ENCODE measurements at regions not wholly inside any gene's neighbourhood (a gene's known extent, or its start where the extent isn't known, plus 50 kb on each side); places are given as distances from the start of the nearest gene placed in this dataset.

DNA sequence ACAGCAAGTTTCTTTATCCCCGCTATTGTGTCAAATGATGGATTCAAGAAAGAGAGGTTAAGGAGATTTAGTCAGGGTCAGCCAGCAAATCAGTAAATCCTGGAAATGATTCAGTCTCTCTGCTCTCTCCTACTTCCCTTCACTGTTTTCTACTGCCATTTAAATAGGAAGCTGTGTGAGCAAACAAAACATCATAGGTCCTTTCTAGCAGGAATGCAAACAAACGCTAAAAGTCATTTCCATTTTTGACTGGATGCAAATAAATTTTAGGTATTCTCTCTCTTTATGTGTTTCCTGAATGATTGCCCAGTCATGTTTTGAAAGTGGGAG is 299.4 kb upstream of the RORA start:
- H3K27ac ChIP-seq (ENCODE audit: low read length): no peak overlapping the region
- no peak overlapping the region for H2AFZ ChIP-seq (ENCODE audit: low read length)
- H3K27me3 ChIP-seq (ENCODE audit: low read length): no peaks in the 10 kb centered on the region
- H3K9ac ChIP-seq (ENCODE audit: low read length): no peak overlapping the region
- H3K36me3 ChIP-seq (ENCODE audit: insufficient read depth, low read length): no peaks in the 10 kb centered on the region
- no peak for DNase-seq
- no peaks in the 10 kb centered on the region for H3K9me3 ChIP-seq (ENCODE audit: low read length)
- H3K4me3 ChIP-seq (ENCODE audit: low read length): no peak overlapping the region
- no peaks in the 10 kb centered on the region for H3K9me2 ChIP-seq (replicated peaks; ENCODE audit: insufficient read depth, low read length)
- no peaks in the 10 kb centered on the region for H3K4me1 ChIP-seq (ENCODE audit: low read length)
- no peaks in the 10 kb centered on the region for H3K79me2 ChIP-seq (ENCODE audit: low read length)
- H4K20me1 ChIP-seq (ENCODE audit: insufficient read depth, low read depth, low read length): no peaks in the 10 kb centered on the region
- H3K4me2 ChIP-seq (ENCODE audit: low read depth, low read length, poor library complexity, severe bottlenecking): no peak overlapping the region

DNA sequence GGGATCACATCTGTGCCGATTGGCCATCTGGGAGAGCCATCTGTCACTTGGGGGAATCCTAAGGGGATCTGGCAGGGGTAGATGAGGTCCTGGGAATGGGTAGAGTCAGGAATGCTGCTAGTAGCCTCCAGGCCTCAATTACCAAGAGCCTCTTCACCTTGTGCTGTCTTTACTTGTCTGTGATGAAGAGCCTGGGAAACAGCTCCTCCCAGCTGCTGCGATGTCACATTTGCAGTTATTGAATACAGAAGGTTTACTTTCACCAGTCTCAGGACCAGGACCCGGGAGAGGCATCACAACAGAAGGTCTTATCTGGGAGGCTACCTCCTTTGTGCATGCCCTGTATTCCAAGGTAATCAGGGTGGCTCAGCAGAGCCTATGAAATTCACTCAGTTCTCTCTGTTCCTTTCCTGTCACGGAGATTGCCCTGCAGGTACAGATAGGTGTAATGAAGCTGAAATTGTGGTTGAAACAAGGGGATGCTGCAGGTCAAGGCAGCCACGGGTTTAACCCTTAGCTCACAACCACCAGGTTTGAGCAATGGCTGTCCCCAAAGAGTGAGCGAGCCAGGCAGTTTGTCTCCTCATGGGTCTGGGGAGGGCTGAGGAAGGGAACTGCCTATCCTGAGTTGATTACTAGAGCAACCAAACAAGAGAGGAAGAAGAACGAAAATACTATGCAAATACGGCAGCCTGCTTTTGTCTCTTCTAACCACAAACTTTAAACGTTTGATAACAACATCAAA is 298.9 kb upstream of the RORA start:
- Histone ChIP-seq H3K27me3 (ENCODE audit: low read length) (no peaks in the 10 kb centered on the region), H3K36me3 (ENCODE audit: insufficient read depth, low read length) (no peaks in the 10 kb centered on the region), H3K79me2 (ENCODE audit: low read length) (no peaks in the 10 kb centered on the region), H3K4me1 (ENCODE audit: low read length) (no peaks in the 10 kb centered on the region), H3K27ac (ENCODE audit: low read length) (no peak overlapping the region), H3K9me3 (ENCODE audit: low read length) (no peaks in the 10 kb centered on the region), H3K9ac (ENCODE audit: low read length) (no peak overlapping the region), H3K4me2 (ENCODE audit: low read depth, low read length, poor library complexity, severe bottlenecking) (no peak overlapping the region), H4K20me1 (ENCODE audit: insufficient read depth, low read depth, low read length) (no peaks in the 10 kb centered on the region), H3K4me3 (ENCODE audit: low read length) (no peak overlapping the region), H2AFZ (ENCODE audit: low read length) (no peak overlapping the region), H3K9me2 (replicated peaks; ENCODE audit: insufficient read depth, low read length) (no peaks in the 10 kb centered on the region)
- no peak for DNase-seq

DNA sequence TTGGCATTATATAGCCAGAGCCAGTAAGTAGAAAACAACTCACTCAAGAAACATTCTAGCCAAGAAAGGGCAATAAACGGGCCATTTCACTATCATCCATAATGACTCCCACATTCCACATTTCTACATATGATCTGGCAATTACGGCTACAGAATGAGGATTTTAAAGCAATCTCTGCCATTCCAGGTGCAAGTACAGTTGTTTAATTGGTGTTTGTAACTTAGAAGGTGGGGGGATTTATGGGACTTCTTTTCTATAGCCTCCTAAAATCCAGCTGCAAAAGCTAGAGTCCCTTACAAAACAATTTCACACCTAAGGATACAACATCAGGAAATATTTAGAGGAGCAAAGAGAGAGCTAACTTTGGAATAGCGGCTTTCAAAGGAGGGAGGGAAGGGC is 295.4 kb upstream of the RORA start:
- no peaks in the 10 kb centered on the region for H3K36me3 ChIP-seq (ENCODE audit: insufficient read depth, low read length)
- H3K79me2 ChIP-seq (ENCODE audit: low read length): no peaks in the 10 kb centered on the region
- H3K27ac ChIP-seq (ENCODE audit: low read length): no peak overlapping the region
- H3K27me3 ChIP-seq (ENCODE audit: low read length): no peaks in the 10 kb centered on the region
- no peaks in the 10 kb centered on the region for H3K4me1 ChIP-seq (ENCODE audit: low read length)
- H3K9me3 ChIP-seq (ENCODE audit: low read length): no peaks in the 10 kb centered on the region
- no peak overlapping the region for H3K4me3 ChIP-seq (ENCODE audit: low read length)
- no peaks in the 10 kb centered on the region for H4K20me1 ChIP-seq (ENCODE audit: insufficient read depth, low read depth, low read length)
- no peak for DNase-seq
- H3K4me2 ChIP-seq (ENCODE audit: low read depth, low read length, poor library complexity, severe bottlenecking): no peak overlapping the region
- H3K9me2 ChIP-seq (replicated peaks; ENCODE audit: insufficient read depth, low read length): no peaks in the 10 kb centered on the region
- H3K9ac ChIP-seq (ENCODE audit: low read length): no peak overlapping the region
- H2AFZ ChIP-seq (ENCODE audit: low read length): no peak overlapping the region

DNA sequence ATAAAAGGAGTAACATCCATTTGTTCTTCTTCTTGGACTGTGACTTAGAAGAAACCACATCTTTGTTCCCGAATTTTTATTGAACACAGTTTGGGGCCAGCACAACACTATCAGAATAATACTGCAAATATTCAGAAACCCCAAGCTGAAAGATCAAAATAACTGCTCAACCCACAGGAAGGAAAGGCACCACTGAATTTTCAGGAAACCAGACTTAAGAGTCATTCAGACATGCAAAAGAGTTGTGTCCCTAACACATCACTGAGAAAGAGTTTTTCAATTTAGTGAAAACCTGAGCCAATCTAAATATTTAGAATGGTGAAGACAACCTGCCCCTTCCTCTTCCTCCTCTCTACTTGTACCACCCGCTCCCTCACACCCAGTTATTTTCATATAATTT is 295.0 kb upstream of the RORA start:
- no peak for DNase-seq
- Histone ChIP-seq H3K36me3 (ENCODE audit: insufficient read depth, low read length) (no peaks in the 10 kb centered on the region), H3K4me1 (ENCODE audit: low read length) (no peaks in the 10 kb centered on the region), H3K4me2 (ENCODE audit: low read depth, low read length, poor library complexity, severe bottlenecking) (no peak overlapping the region), H3K27ac (ENCODE audit: low read length) (no peak overlapping the region), H3K9ac (ENCODE audit: low read length) (no peak overlapping the region), H4K20me1 (ENCODE audit: insufficient read depth, low read depth, low read length) (no peaks in the 10 kb centered on the region), H3K4me3 (ENCODE audit: low read length) (no peak overlapping the region), H2AFZ (ENCODE audit: low read length) (no peak overlapping the region), H3K9me2 (replicated peaks; ENCODE audit: insufficient read depth, low read length) (no peaks in the 10 kb centered on the region), H3K27me3 (ENCODE audit: low read length) (no peaks in the 10 kb centered on the region), H3K79me2 (ENCODE audit: low read length) (no peaks in the 10 kb centered on the region), H3K9me3 (ENCODE audit: low read length) (no peaks in the 10 kb centered on the region)

DNA sequence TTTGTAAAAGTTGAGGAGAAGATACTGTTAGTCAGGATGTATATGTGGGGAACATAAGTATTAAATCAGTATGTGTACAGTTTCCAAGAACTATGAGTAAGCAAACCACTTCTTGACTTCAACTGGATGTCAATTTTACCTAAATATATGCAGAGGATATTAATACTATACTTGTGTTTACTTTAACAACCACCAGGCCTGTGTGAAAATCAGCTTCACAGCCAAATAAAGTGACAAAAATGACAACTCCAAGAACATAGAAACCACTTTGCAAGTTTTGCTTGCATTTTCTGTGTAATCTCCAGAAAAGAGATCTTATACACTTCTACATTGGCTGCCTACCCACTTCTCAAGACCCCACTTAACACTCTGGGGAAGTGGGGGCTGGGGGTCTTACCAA is 293.3 kb upstream of the RORA start:
- Histone ChIP-seq H3K4me3 (ENCODE audit: low read length) (no peak overlapping the region), H3K27me3 (ENCODE audit: low read length) (no peaks in the 10 kb centered on the region), H3K79me2 (ENCODE audit: low read length) (no peaks in the 10 kb centered on the region), H2AFZ (ENCODE audit: low read length) (no peak overlapping the region), H4K20me1 (ENCODE audit: insufficient read depth, low read depth, low read length) (no peaks in the 10 kb centered on the region), H3K27ac (ENCODE audit: low read length) (no peak overlapping the region), H3K36me3 (ENCODE audit: insufficient read depth, low read length) (no peaks in the 10 kb centered on the region), H3K9me2 (replicated peaks; ENCODE audit: insufficient read depth, low read length) (no peaks in the 10 kb centered on the region), H3K4me2 (ENCODE audit: low read depth, low read length, poor library complexity, severe bottlenecking) (no peak overlapping the region), H3K9me3 (ENCODE audit: low read length) (no peaks in the 10 kb centered on the region), H3K4me1 (ENCODE audit: low read length) (no peaks in the 10 kb centered on the region), H3K9ac (ENCODE audit: low read length) (no peak overlapping the region)
- no peak for DNase-seq

DNA sequence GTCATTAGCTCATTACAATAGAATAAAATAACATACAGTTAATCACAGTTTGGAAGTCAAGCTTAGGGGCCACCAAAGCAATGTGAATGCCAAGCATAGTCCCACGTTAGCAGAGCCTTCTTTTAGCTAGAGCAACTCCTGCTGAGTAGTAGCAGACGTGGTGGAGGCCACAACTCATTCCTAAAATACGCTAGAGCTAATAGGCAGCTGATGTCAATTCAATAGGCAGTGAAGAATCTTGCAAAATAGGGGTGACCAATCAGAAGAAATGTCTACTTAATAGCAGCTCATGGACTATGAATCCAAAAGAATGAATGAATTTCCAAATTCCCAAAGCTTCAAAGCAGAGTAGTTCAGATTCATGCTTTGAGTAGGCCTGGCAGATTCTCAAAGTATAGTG is 292.9 kb upstream of the RORA start:
- Histone ChIP-seq H3K9me2 (replicated peaks; ENCODE audit: insufficient read depth, low read length) (no peaks in the 10 kb centered on the region), H3K4me1 (ENCODE audit: low read length) (no peaks in the 10 kb centered on the region), H3K9me3 (ENCODE audit: low read length) (no peaks in the 10 kb centered on the region), H3K36me3 (ENCODE audit: insufficient read depth, low read length) (no peaks in the 10 kb centered on the region), H3K27ac (ENCODE audit: low read length) (no peak overlapping the region), H3K79me2 (ENCODE audit: low read length) (no peaks in the 10 kb centered on the region), H2AFZ (ENCODE audit: low read length) (no peak overlapping the region), H3K4me3 (ENCODE audit: low read length) (no peak overlapping the region), H3K27me3 (ENCODE audit: low read length) (no peaks in the 10 kb centered on the region), H3K9ac (ENCODE audit: low read length) (no peak overlapping the region), H4K20me1 (ENCODE audit: insufficient read depth, low read depth, low read length) (no peaks in the 10 kb centered on the region), H3K4me2 (ENCODE audit: low read depth, low read length, poor library complexity, severe bottlenecking) (no peak overlapping the region)
- DNase-seq: no peak

DNA sequence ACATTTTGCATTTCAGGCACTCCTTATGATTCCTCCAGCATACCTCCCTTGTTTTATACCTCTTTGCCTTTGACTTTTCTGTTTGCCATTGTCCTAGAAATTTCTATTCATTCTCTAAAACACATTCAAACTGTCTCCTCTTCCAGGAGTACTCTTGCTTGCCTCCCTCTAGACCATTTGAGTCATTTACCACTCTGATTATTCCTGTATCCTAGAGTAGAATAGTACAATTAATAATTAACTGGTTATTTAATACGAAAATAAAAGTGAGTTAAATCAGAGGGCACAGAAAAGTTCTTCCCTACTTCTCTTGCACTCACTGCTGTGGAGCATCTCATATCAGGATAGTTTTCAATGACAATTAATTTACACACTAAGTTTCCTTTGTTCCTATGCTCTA is 290.2 kb upstream of the RORA start:
- H3K27me3 ChIP-seq (ENCODE audit: low read length): no peaks in the 10 kb centered on the region
- no peaks in the 10 kb centered on the region for H3K9me3 ChIP-seq (ENCODE audit: low read length)
- no peak overlapping the region for H3K4me3 ChIP-seq (ENCODE audit: low read length)
- H3K9ac ChIP-seq (ENCODE audit: low read length): no peak overlapping the region
- H3K27ac ChIP-seq (ENCODE audit: low read length): no peak overlapping the region
- no peaks in the 10 kb centered on the region for H4K20me1 ChIP-seq (ENCODE audit: insufficient read depth, low read depth, low read length)
- H3K36me3 ChIP-seq (ENCODE audit: insufficient read depth, low read length): no peaks in the 10 kb centered on the region
- DNase-seq: no peak
- no peak overlapping the region for H2AFZ ChIP-seq (ENCODE audit: low read length)
- H3K4me1 ChIP-seq (ENCODE audit: low read length): no peaks in the 10 kb centered on the region
- no peak overlapping the region for H3K4me2 ChIP-seq (ENCODE audit: low read depth, low read length, poor library complexity, severe bottlenecking)
- no peaks in the 10 kb centered on the region for H3K9me2 ChIP-seq (replicated peaks; ENCODE audit: insufficient read depth, low read length)
- no peaks in the 10 kb centered on the region for H3K79me2 ChIP-seq (ENCODE audit: low read length)

DNA sequence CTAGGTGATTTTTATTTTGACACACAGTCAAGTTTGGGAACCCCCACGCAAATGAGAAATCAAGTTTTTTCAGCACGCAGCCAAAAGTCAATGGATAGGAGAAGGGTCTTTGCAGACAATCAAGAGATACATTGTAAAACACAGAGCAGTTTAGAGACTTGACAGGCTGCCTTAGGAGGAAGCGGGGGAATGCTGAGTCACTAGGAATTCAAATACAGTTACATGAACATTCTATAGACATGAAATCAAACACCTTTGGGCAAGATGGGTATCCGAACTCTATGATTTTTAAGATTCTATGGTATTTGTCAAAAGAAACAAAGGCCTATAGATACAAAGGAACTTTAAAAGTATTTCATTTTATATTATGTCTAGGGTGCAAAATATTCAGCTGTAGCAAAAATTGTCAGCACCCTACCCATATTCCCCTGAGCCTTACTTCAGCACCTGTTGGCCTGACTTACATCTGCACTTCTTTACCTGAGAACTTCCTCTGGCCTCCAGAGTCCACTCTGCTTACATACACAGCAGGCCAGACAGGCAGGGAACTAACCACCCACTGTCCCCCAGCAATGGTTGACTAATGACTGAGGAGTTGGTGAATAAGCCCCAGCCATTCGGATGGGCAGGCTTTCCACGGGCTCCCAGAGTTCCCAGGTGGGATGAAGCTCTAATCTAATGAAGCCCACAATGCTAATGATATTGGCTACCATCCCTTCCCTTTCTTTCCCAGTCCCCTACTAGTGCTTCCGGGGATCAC is 289.3 kb upstream of the RORA start:
- Histone ChIP-seq H3K36me3 (ENCODE audit: insufficient read depth, low read length) (no peaks in the 10 kb centered on the region), H3K27ac (ENCODE audit: low read length) (no peak overlapping the region), H4K20me1 (ENCODE audit: insufficient read depth, low read depth, low read length) (no peaks in the 10 kb centered on the region), H3K9me3 (ENCODE audit: low read length) (no peaks in the 10 kb centered on the region), H2AFZ (ENCODE audit: low read length) (no peak overlapping the region), H3K9ac (ENCODE audit: low read length) (no peak overlapping the region), H3K27me3 (ENCODE audit: low read length) (no peaks in the 10 kb centered on the region), H3K4me1 (ENCODE audit: low read length) (no peaks in the 10 kb centered on the region), H3K4me2 (ENCODE audit: low read depth, low read length, poor library complexity, severe bottlenecking) (no peak overlapping the region), H3K9me2 (replicated peaks; ENCODE audit: insufficient read depth, low read length) (no peaks in the 10 kb centered on the region), H3K4me3 (ENCODE audit: low read length) (no peak overlapping the region), H3K79me2 (ENCODE audit: low read length) (no peaks in the 10 kb centered on the region)
- DNase-seq: no peak

All from Karpas-422 (cell line).